ENCODE measurements at regions not wholly inside any gene's neighbourhood (a gene's known extent, or its start where the extent isn't known, plus 50 kb on each side); places are given as distances from the start of the nearest gene placed in this dataset.
"Not testable (repeated sequence)": the region's sequence is repeated elsewhere in the genome, so short reads cannot be mapped to it uniquely, and the experiment has no call there.

- no peak overlapping the region for H3K4me3 ChIP-seq (ENCODE audit: low read length)
These were observed 445.8 kb upstream of the ISX start for GRCh38 chr22:34620161-34620560.

GRCh38 chr22:34620832-34621231 lies 445.1 kb upstream of the ISX start:
- DNase-seq (ENCODE audit: low read depth, low spot score), result peak; percentile 85
- no peak overlapping the region for H3K4me3 ChIP-seq (ENCODE audit: low read length)

More at GRCh38 chr22:34620161-34620560, 445.8 kb upstream of the ISX start:
- DNase-seq (ENCODE audit: low read depth, low spot score), result no peak

GRCh38 chr22:34622602-34623001 lies 443.4 kb upstream of the ISX start:
- H3K4me3 ChIP-seq (ENCODE audit: low read length), result no peak overlapping the region

GRCh38 chr22:34623580-34623979 lies 442.4 kb upstream of the ISX start:
- DNase-seq (ENCODE audit: low read depth, low spot score), result no peak

More at GRCh38 chr22:34622602-34623001, 443.4 kb upstream of the ISX start:
- peak; percentile 17 for DNase-seq (ENCODE audit: low read depth, low spot score)

GRCh38 chr22:34625892-34626291 lies 440.1 kb upstream of the ISX start:
- DNase-seq (ENCODE audit: low read depth, low spot score); H3K4me3 ChIP-seq (ENCODE audit: low read length): not testable (repeated sequence)

More at GRCh38 chr22:34623580-34623979, 442.4 kb upstream of the ISX start:
- H3K4me3 ChIP-seq (ENCODE audit: low read length), result no peak overlapping the region

GRCh38 chr22:34638128-34638527 lies 427.8 kb upstream of the ISX start:
- DNase-seq (ENCODE audit: low read depth, low spot score), result no peak
- H3K4me3 ChIP-seq (ENCODE audit: low read length), result no peak overlapping the region

- no peak overlapping the region for H3K4me3 ChIP-seq (ENCODE audit: low read length)
- DNase-seq (ENCODE audit: low read depth, low spot score), result no peak
These were observed 426.0 kb upstream of the ISX start for GRCh38 chr22:34639911-34640310.

- DNase-seq (ENCODE audit: low read depth, low spot score), result no peak
- no peak overlapping the region for H3K4me3 ChIP-seq (ENCODE audit: low read length)
These were observed 420.6 kb upstream of the ISX start for GRCh38 chr22:34645375-34645774.

GRCh38 chr22:34669001-34669400 lies 397.0 kb upstream of the ISX start:
- no peak overlapping the region for H3K4me3 ChIP-seq (ENCODE audit: low read length)
- no peak for DNase-seq (ENCODE audit: low read depth, low spot score)

GRCh38 chr22:34683031-34683430 lies 382.9 kb upstream of the ISX start:
- H3K4me3 ChIP-seq (ENCODE audit: low read length); DNase-seq (ENCODE audit: low read depth, low spot score): not testable (repeated sequence)

- DNase-seq (ENCODE audit: low read depth, low spot score); H3K4me3 ChIP-seq (ENCODE audit: low read length): not testable (repeated sequence)
These were observed 381.7 kb upstream of the ISX start for GRCh38 chr22:34684278-34684677.

GRCh38 chr22:34687116-34687515 lies 378.8 kb upstream of the ISX start:
- no peak for DNase-seq (ENCODE audit: low read depth, low spot score)
- H3K4me3 ChIP-seq (ENCODE audit: low read length), result no peak overlapping the region

- no peak for DNase-seq (ENCODE audit: low read depth, low spot score)
- H3K4me3 ChIP-seq (ENCODE audit: low read length), result no peak overlapping the region
These were observed 377.1 kb upstream of the ISX start for GRCh38 chr22:34688825-34689224.

- no peak overlapping the region for H3K4me3 ChIP-seq (ENCODE audit: low read length)
- DNase-seq (ENCODE audit: low read depth, low spot score), result peak; percentile 32
These were observed 369.4 kb upstream of the ISX start for GRCh38 chr22:34696557-34696956.

- H3K4me3 ChIP-seq (ENCODE audit: low read length), result no peak overlapping the region
- DNase-seq (ENCODE audit: low read depth, low spot score), result no peak
These were observed 363.7 kb upstream of the ISX start for GRCh38 chr22:34702279-34702678.

GRCh38 chr22:34709641-34710040 lies 356.3 kb upstream of the ISX start:
- H3K4me3 ChIP-seq (ENCODE audit: low read length), result no peak overlapping the region
- no peak for DNase-seq (ENCODE audit: low read depth, low spot score)

GRCh38 chr22:34722901-34723300 lies 343.1 kb upstream of the ISX start:
- no peak for DNase-seq (ENCODE audit: low read depth, low spot score)
- no peak overlapping the region for H3K4me3 ChIP-seq (ENCODE audit: low read length)

- no peak for DNase-seq (ENCODE audit: low read depth, low spot score)
- H3K4me3 ChIP-seq (ENCODE audit: low read length), result no peak overlapping the region
These were observed 329.9 kb upstream of the ISX start for GRCh38 chr22:34736081-34736480.

GRCh38 chr22:34738661-34739400 lies 327.1 kb upstream of the ISX start:
- H3K4me3 ChIP-seq (ENCODE audit: low read length), result no peak overlapping the region
- no peak for DNase-seq (ENCODE audit: low read depth, low spot score)

GRCh38 chr22:34743110-34743751 lies 322.7 kb upstream of the ISX start:
- DNase-seq (ENCODE audit: low read depth, low spot score), result no peak
- H3K4me3 ChIP-seq (ENCODE audit: low read length), result no peak overlapping the region

Data from Jurkat, Clone E6-1 (cell line).